ENCODE measurements at regions not wholly inside any gene's neighbourhood (a gene's known extent, or its start where the extent isn't known, plus 50 kb on each side); places are given as distances from the start of the nearest gene placed in this dataset.
"Not testable (repeated sequence)": the region's sequence is repeated elsewhere in the genome, so short reads cannot be mapped to it uniquely, and the experiment has no call there.

DNA sequence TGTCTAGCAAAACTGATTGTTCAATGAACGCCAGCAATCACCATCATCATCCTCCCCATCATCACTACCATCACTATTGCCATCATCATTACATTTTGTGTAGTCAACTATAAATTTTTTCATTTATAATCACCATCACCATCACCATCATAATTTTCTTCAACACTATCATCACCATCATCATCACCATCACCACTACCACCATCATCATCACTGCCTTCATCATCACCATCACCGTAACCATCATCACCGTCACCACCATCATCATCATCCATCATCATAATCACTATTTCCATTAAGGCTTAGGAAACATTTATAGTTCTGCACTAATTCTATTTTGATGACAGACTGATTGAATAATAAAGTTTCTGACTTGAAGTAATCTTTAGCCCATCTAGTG lies 434.8 kb upstream of the TMEM132C start:
- no peak for TF ChIP-seq CTCF (conservative IDR thresholded peaks at IDR 0.05)
- no peak for TF ChIP-seq EZH2 (IDR thresholded peaks at IDR 0.05; ENCODE audit: low read depth)
- no peaks in the 10 kb centered on the region for H3K79me2 ChIP-seq (ENCODE audit: low read depth)
- H3K9me2 ChIP-seq (ENCODE audit: insufficient read depth), result no peaks in the 10 kb centered on the region
- H3K4me2 ChIP-seq, result no peak overlapping the region
- no TSS peak for BruUV-seq (replicated peaks)
- ChIA-PET CTCF (no interaction called here), POLR2A (ENCODE audit: unreplicated experiment) (no interaction called here)
- no peaks in the 10 kb centered on the region for H3F3A ChIP-seq (ENCODE audit: insufficient read depth, low read depth)
- H3K27me3 ChIP-seq (ENCODE audit: insufficient read depth, low read depth), result peaks cover 4% of the 10 kb centered on the region; the same call in 1 of the 2 replicates
- H4K20me1 ChIP-seq (ENCODE audit: insufficient read depth), result no peaks in the 10 kb centered on the region
- intact Hi-C loops (cut with micrococcal nuclease; ENCODE audit: unreplicated experiment), result no loop called here
- H3K27ac ChIP-seq, result no peak overlapping the region
- DNase-seq, result no peak
- H3K9me3 ChIP-seq (ENCODE audit: insufficient read depth, low read depth), result no peaks in the 10 kb centered on the region
- H3K4me3 ChIP-seq, result no peak overlapping the region
- H3K36me3 ChIP-seq (ENCODE audit: low read depth), result no peaks in the 10 kb centered on the region
- H3K4me1 ChIP-seq (replicated peaks; ENCODE audit: insufficient read depth), result no peaks in the 10 kb centered on the region
- H2AFZ ChIP-seq, result no peak overlapping the region

DNA sequence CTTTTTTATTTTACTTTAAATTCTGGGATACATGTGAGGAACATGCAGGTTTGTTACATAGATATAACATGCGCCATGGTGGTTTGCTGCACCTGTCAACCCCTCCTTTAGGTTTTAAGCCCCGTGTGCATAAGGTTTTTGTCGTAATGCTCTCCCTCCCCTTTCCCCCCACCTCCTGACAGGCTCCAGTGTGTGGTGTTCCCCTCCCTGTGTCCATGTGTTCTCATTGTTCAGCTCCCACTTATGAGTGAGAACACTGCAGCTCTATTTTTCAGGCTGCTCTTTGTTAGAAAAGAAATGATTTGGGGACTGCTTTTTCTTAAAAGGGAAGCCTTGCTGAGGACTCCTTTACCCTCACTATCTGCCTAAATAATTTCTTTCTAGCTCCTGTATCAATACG lies 430.2 kb upstream of the TMEM132C start:
- CTCF ChIA-PET, result not testable (repeated sequence)

DNA sequence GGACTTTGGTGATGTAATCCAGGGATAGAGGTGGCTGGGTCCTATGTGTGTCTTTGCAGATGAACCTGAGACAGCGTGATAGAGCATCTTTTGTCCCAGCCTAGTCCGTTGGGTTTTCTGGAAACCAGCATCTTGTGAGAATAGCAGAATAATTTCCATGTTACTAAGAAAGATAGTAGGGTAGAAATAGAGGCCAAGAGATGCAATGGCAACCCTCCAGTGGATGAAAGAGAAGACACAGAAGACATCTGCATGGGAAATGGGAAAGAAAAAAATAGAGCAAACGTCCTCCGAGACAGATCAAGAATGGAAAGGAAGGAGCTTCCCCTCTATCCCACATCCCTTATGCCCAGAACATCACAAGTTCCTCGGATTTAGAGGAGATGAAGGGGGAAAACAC lies 409.3 kb upstream of the TMEM132C start:
- no peak overlapping the region for H3K27ac ChIP-seq
- no TSS peak for BruUV-seq (replicated peaks)
- no peak for TF ChIP-seq CTCF (conservative IDR thresholded peaks at IDR 0.05)
- no peak for TF ChIP-seq EZH2 (IDR thresholded peaks at IDR 0.05; ENCODE audit: low read depth)
- H3K9me3 ChIP-seq (ENCODE audit: insufficient read depth, low read depth), result no peaks in the 10 kb centered on the region
- H3K79me2 ChIP-seq (ENCODE audit: low read depth), result no peaks in the 10 kb centered on the region
- no peak for DNase-seq
- no peaks in the 10 kb centered on the region for H3K36me3 ChIP-seq (ENCODE audit: low read depth)
- no peaks in the 10 kb centered on the region for H3K9me2 ChIP-seq (ENCODE audit: insufficient read depth)
- no peak overlapping the region for H3K4me2 ChIP-seq
- intact Hi-C loops (cut with micrococcal nuclease; ENCODE audit: unreplicated experiment), result no loop called here
- no peak overlapping the region for H3K4me3 ChIP-seq
- ChIA-PET CTCF (no interaction called here), POLR2A (ENCODE audit: unreplicated experiment) (no interaction called here)
- H4K20me1 ChIP-seq (ENCODE audit: insufficient read depth), result no peaks in the 10 kb centered on the region
- H3K4me1 ChIP-seq (replicated peaks; ENCODE audit: insufficient read depth), result no peaks in the 10 kb centered on the region
- no peaks in the 10 kb centered on the region for H3F3A ChIP-seq (ENCODE audit: insufficient read depth, low read depth)
- H2AFZ ChIP-seq, result no peak overlapping the region
- H3K27me3 ChIP-seq (ENCODE audit: insufficient read depth, low read depth), result no peaks in the 10 kb centered on the region

More for the DNA sequence above, 430.2 kb upstream of the TMEM132C start:
- H3F3A ChIP-seq (ENCODE audit: insufficient read depth, low read depth); H3K27me3 ChIP-seq (ENCODE audit: insufficient read depth, low read depth); H3K4me1 ChIP-seq (replicated peaks; ENCODE audit: insufficient read depth); H2AFZ ChIP-seq; H4K20me1 ChIP-seq (ENCODE audit: insufficient read depth); H3K4me2 ChIP-seq; H3K27ac ChIP-seq; BruUV-seq (replicated peaks); H3K4me3 ChIP-seq; H3K9me3 ChIP-seq (ENCODE audit: insufficient read depth, low read depth); POLR2A ChIA-PET (ENCODE audit: unreplicated experiment); H3K79me2 ChIP-seq (ENCODE audit: low read depth); DNase-seq; intact Hi-C loops (cut with micrococcal nuclease; ENCODE audit: unreplicated experiment); H3K9me2 ChIP-seq (ENCODE audit: insufficient read depth); H3K36me3 ChIP-seq (ENCODE audit: low read depth): not testable (repeated sequence)

- BruUV-seq (replicated peaks), result no TSS peak
- H3K27ac ChIP-seq, result no peak overlapping the region
These were observed 406.4 kb upstream of the TMEM132C start for GRCh38 chr12:127860536-127860935.

More at GRCh38 chr12:127860536-127860935, 406.4 kb upstream of the TMEM132C start:
- no peaks in the 10 kb centered on the region for H3K9me2 ChIP-seq (ENCODE audit: insufficient read depth)
- H2AFZ ChIP-seq, result no peak overlapping the region
- H4K20me1 ChIP-seq (ENCODE audit: insufficient read depth), result no peaks in the 10 kb centered on the region
- no peak overlapping the region for H3K4me2 ChIP-seq
- H3F3A ChIP-seq (ENCODE audit: insufficient read depth, low read depth), result no peaks in the 10 kb centered on the region
- no peaks in the 10 kb centered on the region for H3K9me3 ChIP-seq (ENCODE audit: insufficient read depth, low read depth)
- no peak for TF ChIP-seq CTCF (conservative IDR thresholded peaks at IDR 0.05)
- no peak for TF ChIP-seq EZH2 (IDR thresholded peaks at IDR 0.05; ENCODE audit: low read depth)
- ChIA-PET CTCF (no interaction called here), POLR2A (ENCODE audit: unreplicated experiment) (no interaction called here)
- no peak overlapping the region for H3K4me3 ChIP-seq
- no peaks in the 10 kb centered on the region for H3K79me2 ChIP-seq (ENCODE audit: low read depth)
- no peaks in the 10 kb centered on the region for H3K4me1 ChIP-seq (replicated peaks; ENCODE audit: insufficient read depth)
- no peaks in the 10 kb centered on the region for H3K36me3 ChIP-seq (ENCODE audit: low read depth)
- no peak for DNase-seq
- intact Hi-C loops (cut with micrococcal nuclease; ENCODE audit: unreplicated experiment), result no loop called here
- no peaks in the 10 kb centered on the region for H3K27me3 ChIP-seq (ENCODE audit: insufficient read depth, low read depth)
